ENCODE measurements at regions not wholly inside any gene's neighbourhood (a gene's known extent, or its start where the extent isn't known, plus 50 kb on each side); places are given as distances from the start of the nearest gene placed in this dataset.
"Not testable (repeated sequence)": the region's sequence is repeated elsewhere in the genome, so short reads cannot be mapped to it uniquely, and the experiment has no call there.

- in situ Hi-C loops (cut with MboI; ENCODE audit: low pct_unique_long_range_greater_than_20kb, low sequenced_read_pairs, unreplicated experiment), result no loop called here
- DNase-seq (ENCODE audit: low spot score), result no peak
Observed at GRCh38 chr18:39238981-39239660, 1673.5 kb upstream of the CELF4 start.

GRCh38 chr18:39235118-39235719, 1669.6 kb upstream of the CELF4 start:
- no peak for DNase-seq (ENCODE audit: low spot score)
- in situ Hi-C loops (cut with MboI; ENCODE audit: low pct_unique_long_range_greater_than_20kb, low sequenced_read_pairs, unreplicated experiment), result no loop called here
- TF ChIP-seq, protein P1, sequence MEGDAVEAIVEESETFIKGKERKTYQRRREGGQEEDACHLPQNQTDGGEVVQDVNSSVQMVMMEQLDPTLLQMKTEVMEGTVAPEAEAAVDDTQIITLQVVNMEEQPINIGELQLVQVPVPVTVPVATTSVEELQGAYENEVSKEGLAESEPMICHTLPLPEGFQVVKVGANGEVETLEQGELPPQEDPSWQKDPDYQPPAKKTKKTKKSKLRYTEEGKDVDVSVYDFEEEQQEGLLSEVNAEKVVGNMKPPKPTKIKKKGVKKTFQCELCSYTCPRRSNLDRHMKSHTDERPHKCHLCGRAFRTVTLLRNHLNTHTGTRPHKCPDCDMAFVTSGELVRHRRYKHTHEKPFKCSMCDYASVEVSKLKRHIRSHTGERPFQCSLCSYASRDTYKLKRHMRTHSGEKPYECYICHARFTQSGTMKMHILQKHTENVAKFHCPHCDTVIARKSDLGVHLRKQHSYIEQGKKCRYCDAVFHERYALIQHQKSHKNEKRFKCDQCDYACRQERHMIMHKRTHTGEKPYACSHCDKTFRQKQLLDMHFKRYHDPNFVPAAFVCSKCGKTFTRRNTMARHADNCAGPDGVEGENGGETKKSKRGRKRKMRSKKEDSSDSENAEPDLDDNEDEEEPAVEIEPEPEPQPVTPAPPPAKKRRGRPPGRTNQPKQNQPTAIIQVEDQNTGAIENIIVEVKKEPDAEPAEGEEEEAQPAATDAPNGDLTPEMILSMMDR (IDR thresholded peaks at IDR 0.05; ENCODE audit: extremely low read depth, insufficient read depth, missing control alignments), result no peak

More at GRCh38 chr18:39238981-39239660, 1673.5 kb upstream of the CELF4 start:
- TF ChIP-seq, protein P1 (IDR thresholded peaks at IDR 0.05; ENCODE audit: extremely low read depth, insufficient read depth, missing control alignments), result no peak

- TF ChIP-seq, protein P1 (IDR thresholded peaks at IDR 0.05; ENCODE audit: extremely low read depth, insufficient read depth, missing control alignments), result no peak
- no peak for DNase-seq (ENCODE audit: low spot score)
- in situ Hi-C loops (cut with MboI; ENCODE audit: low pct_unique_long_range_greater_than_20kb, low sequenced_read_pairs, unreplicated experiment), result no loop called here
Observed at GRCh38 chr18:39232937-39233336, 1667.3 kb upstream of the CELF4 start.

DNA sequence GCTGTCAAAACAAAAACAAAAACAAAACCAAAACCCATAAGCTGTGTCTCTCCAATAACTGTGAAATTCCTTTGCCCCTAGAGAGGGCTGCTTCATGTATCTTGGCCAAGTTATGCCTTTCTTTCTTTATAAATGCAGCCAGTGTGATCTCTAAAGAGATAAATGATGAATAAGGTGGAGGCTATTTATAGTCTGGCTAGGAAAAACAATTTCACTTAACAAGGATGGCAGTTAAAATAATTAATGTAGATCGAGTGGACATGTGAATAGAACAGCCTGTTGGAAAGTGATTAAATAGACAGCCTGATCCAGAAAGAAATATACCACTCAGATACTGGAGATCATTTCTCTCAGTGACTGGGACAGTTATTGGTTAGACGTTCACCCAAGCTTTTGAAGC, 1666.9 kb upstream of the CELF4 start:
- no peak for DNase-seq (ENCODE audit: low spot score)
- in situ Hi-C loops (cut with MboI; ENCODE audit: low pct_unique_long_range_greater_than_20kb, low sequenced_read_pairs, unreplicated experiment), result no loop called here
- TF ChIP-seq, protein P1 (IDR thresholded peaks at IDR 0.05; ENCODE audit: extremely low read depth, insufficient read depth, missing control alignments), result no peak

- no peak for DNase-seq (ENCODE audit: low spot score)
- TF ChIP-seq, protein P1 (IDR thresholded peaks at IDR 0.05; ENCODE audit: extremely low read depth, insufficient read depth, missing control alignments), result no peak
- in situ Hi-C loops (cut with MboI; ENCODE audit: low pct_unique_long_range_greater_than_20kb, low sequenced_read_pairs, unreplicated experiment), result no loop called here
Observed at GRCh38 chr18:39230086-39230803, 1664.6 kb upstream of the CELF4 start.

GRCh38 chr18:39227769-39228168, 1662.2 kb upstream of the CELF4 start:
- DNase-seq (ENCODE audit: low spot score); in situ Hi-C loops (cut with MboI; ENCODE audit: low pct_unique_long_range_greater_than_20kb, low sequenced_read_pairs, unreplicated experiment): not testable (repeated sequence)

DNA sequence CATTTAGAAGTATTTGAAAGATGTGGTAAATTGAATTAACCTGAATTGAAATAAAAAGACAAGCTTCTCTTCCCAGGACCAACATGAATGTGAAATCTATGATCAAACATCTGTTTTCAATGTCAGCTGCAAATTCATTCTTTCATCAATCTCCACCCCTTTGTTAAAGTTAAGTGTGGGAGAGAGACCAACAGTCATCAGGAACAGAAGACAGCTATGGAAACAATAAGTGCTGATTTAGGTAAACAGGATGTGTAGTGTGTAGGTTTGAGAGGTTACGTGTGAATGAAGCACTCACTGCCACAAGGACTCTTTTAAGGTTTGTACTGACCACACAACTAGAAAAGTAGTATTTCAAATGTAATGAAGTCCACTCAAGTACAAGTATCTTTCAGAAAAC, 1659.8 kb upstream of the CELF4 start:
- no peak for DNase-seq (ENCODE audit: low spot score)
- TF ChIP-seq, protein P1 (IDR thresholded peaks at IDR 0.05; ENCODE audit: extremely low read depth, insufficient read depth, missing control alignments), result no peak
- in situ Hi-C loops (cut with MboI; ENCODE audit: low pct_unique_long_range_greater_than_20kb, low sequenced_read_pairs, unreplicated experiment), result no loop called here
